ENCODE measurements at regions not wholly inside any gene's neighbourhood (a gene's known extent, or its start where the extent isn't known, plus 50 kb on each side); places are given as distances from the start of the nearest gene placed in this dataset.

DNA sequence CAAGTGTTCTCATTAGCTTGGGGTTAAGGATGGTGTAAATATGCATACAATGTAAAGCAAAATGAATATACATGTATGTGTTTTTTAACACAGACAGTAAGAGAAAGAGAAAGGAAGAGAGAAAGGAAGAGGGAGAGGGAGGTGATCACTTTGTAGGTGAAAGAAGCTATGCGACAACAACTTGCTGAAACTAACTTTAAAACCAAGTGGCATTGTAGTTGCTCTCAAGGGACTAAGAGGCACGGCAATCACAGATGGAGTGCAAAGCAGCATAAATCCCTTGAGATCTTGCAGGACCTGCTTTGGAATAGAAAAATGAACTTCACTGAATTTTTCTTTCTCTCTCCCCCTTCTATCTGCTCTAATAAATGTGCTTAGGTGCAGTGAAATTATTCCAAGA, 1665.0 kb upstream of the TENM3 start:
- Histone ChIP-seq H3K9me3 (replicated peaks; ENCODE audit: control insufficient read depth, low read depth, low read length) (no peaks in the 10 kb centered on the region), H3K27me3 (ENCODE audit: control insufficient read depth, insufficient read depth, low read length) (no peaks in the 10 kb centered on the region)

DNA sequence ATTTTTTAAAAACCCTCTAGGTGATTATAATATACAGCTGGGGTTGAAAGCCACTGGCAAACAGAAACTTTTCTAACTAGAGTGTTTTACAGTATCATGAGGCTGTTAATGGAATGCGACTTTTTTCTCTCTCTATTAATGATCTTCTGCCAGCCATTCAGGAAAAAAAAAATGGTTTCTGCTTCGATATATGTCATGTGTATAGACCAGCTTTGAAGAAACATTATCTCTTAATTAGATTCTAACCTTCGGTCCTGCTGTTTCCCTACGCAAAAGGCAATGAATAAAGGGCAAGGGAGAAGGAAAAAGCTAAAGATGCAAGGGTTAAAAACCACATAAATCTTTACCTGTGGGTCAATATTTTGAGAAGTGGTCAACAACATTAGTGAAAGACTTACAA, 1662.1 kb upstream of the TENM3 start:
- WGBS (ENCODE audit: insufficient coverage): no CpG with 5 or more reads among the region's 4 CpGs
- no peaks in the 10 kb centered on the region for H3K36me3 ChIP-seq (ENCODE audit: control insufficient read depth, insufficient read depth, low read length)
- no peaks in the 10 kb centered on the region for H3K4me1 ChIP-seq (ENCODE audit: control insufficient read depth, insufficient read depth, low read length)
- no peaks in the 10 kb centered on the region for H3K27me3 ChIP-seq (ENCODE audit: control insufficient read depth, insufficient read depth, low read length)
- no peak for DNase-seq
- no peaks in the 10 kb centered on the region for H3K9me3 ChIP-seq (replicated peaks; ENCODE audit: control insufficient read depth, low read depth, low read length)
- H3K27ac ChIP-seq (ENCODE audit: low read length): no peak overlapping the region
- no peak overlapping the region for H3K4me3 ChIP-seq (ENCODE audit: low read length)

More for the DNA sequence above, 1665.0 kb upstream of the TENM3 start:
- Histone ChIP-seq H3K4me1 (ENCODE audit: control insufficient read depth, insufficient read depth, low read length) (no peaks in the 10 kb centered on the region), H3K27ac (ENCODE audit: low read length) (no peak overlapping the region), H3K36me3 (ENCODE audit: control insufficient read depth, insufficient read depth, low read length) (no peaks in the 10 kb centered on the region), H3K4me3 (ENCODE audit: low read length) (no peak overlapping the region)
- no peak for DNase-seq
- WGBS (ENCODE audit: insufficient coverage): 40% methylated on average over 1 of the region's 2 CpGs

DNA sequence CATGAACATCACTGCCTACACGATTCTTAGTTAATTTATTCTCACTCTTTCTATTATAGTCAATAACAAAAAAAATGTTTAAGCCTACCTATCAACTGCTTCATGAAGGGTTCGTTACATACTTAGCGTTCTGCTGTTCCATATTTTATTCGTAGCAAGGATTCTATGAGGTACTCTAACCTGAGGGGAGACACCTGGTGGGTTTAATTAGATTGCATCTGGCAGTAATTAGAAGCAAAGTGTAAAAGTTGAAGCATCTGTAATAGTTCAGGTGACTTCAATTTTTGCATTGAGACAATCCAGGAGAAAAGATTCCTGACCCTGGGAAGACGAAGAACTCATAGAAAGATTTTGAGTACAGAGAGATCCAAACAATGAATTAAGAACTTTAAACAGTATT, 1655.8 kb upstream of the TENM3 start:
- Histone ChIP-seq H3K4me3 (ENCODE audit: low read length) (no peak overlapping the region), H3K9me3 (replicated peaks; ENCODE audit: control insufficient read depth, low read depth, low read length) (no peaks in the 10 kb centered on the region)
- WGBS (ENCODE audit: insufficient coverage): no CpG with 5 or more reads among the region's 5 CpGs

GRCh38 chr4:180589575-180589974, 1653.6 kb upstream of the TENM3 start:
- Histone ChIP-seq H3K4me3 (ENCODE audit: low read length) (no peak overlapping the region), H3K36me3 (ENCODE audit: control insufficient read depth, insufficient read depth, low read length) (no peaks in the 10 kb centered on the region), H3K27ac (ENCODE audit: low read length) (no peak overlapping the region), H3K27me3 (ENCODE audit: control insufficient read depth, insufficient read depth, low read length) (no peaks in the 10 kb centered on the region), H3K4me1 (ENCODE audit: control insufficient read depth, insufficient read depth, low read length) (no peaks in the 10 kb centered on the region), H3K9me3 (replicated peaks; ENCODE audit: control insufficient read depth, low read depth, low read length) (no peaks in the 10 kb centered on the region)
- no peak for DNase-seq
- 75% methylated on average over 6 of the region's 9 CpGs for WGBS (ENCODE audit: insufficient coverage)

More for the DNA sequence above, 1655.8 kb upstream of the TENM3 start:
- no peak overlapping the region for H3K27ac ChIP-seq (ENCODE audit: low read length)
- no peak for DNase-seq
- H3K36me3 ChIP-seq (ENCODE audit: control insufficient read depth, insufficient read depth, low read length): no peaks in the 10 kb centered on the region
- no peaks in the 10 kb centered on the region for H3K27me3 ChIP-seq (ENCODE audit: control insufficient read depth, insufficient read depth, low read length)
- no peaks in the 10 kb centered on the region for H3K4me1 ChIP-seq (ENCODE audit: control insufficient read depth, insufficient read depth, low read length)

DNA sequence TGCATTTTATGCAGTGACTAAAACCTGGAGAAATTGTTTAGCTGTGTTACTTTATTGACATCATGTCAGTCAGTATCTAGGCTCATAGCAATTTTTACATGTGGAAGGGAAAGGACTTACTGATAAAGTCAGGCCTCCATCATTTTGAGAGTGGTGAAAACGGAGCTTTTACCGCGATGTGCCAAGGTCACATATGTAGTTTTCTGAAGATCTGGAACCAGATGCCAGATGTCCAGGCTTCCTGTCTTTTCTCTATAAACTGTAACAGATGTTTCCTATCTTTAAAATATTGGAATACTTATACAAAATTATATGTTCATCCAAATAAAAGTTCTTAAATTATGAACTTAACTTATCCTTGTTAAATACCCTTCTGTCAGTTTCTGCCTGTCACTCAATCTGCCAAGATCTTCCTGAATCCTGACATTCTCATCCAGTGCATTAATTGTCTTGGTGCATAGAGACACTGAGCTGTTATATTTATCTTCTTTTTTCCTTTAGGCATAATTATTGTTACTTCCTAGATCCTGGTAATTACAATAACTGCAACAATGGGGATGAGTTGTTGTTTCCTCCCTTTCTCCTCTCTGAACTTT, 1646.2 kb upstream of the TENM3 start:
- no peaks in the 10 kb centered on the region for H3K36me3 ChIP-seq (ENCODE audit: control insufficient read depth, insufficient read depth, low read length)

GRCh38 chr4:180598281-180598680, 1644.9 kb upstream of the TENM3 start:
- no peaks in the 10 kb centered on the region for H3K9me3 ChIP-seq (replicated peaks; ENCODE audit: control insufficient read depth, low read depth, low read length)
- no peak overlapping the region for H3K4me3 ChIP-seq (ENCODE audit: low read length)
- no peaks in the 10 kb centered on the region for H3K36me3 ChIP-seq (ENCODE audit: control insufficient read depth, insufficient read depth, low read length)
- no peaks in the 10 kb centered on the region for H3K27me3 ChIP-seq (ENCODE audit: control insufficient read depth, insufficient read depth, low read length)
- H3K27ac ChIP-seq (ENCODE audit: low read length): no peak overlapping the region
- H3K4me1 ChIP-seq (ENCODE audit: control insufficient read depth, insufficient read depth, low read length): no peaks in the 10 kb centered on the region
- DNase-seq: no peak

More for the DNA sequence above, 1646.2 kb upstream of the TENM3 start:
- no CpG with 5 or more reads among the region's 3 CpGs for WGBS (ENCODE audit: insufficient coverage)
- DNase-seq: no peak
- no peaks in the 10 kb centered on the region for H3K4me1 ChIP-seq (ENCODE audit: control insufficient read depth, insufficient read depth, low read length)
- H3K4me3 ChIP-seq (ENCODE audit: low read length): no peak overlapping the region
- no peaks in the 10 kb centered on the region for H3K27me3 ChIP-seq (ENCODE audit: control insufficient read depth, insufficient read depth, low read length)
- H3K9me3 ChIP-seq (replicated peaks; ENCODE audit: control insufficient read depth, low read depth, low read length): no peaks in the 10 kb centered on the region
- no peak overlapping the region for H3K27ac ChIP-seq (ENCODE audit: low read length)

DNA sequence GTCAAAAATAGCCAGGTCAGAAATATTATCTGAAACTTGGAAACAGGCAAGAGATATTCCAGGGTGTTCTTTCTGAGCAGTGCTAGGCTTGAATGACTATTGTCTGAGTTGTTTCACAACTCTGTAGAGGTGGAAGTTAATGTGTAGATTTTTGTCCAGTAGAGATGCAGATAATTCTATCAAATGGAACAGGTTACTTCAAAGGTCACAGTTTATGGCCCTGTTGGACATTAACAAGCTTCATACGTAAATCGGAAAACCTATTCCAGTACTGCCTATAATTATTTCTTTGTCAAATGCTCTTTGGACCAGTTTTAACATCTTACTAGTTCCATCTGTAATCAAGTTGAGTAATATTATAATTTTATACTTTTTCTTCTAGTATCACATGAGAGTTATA, 1639.4 kb upstream of the TENM3 start:
- Histone ChIP-seq H3K9me3 (replicated peaks; ENCODE audit: control insufficient read depth, low read depth, low read length) (no peaks in the 10 kb centered on the region), H3K4me3 (ENCODE audit: low read length) (no peak overlapping the region), H3K27ac (ENCODE audit: low read length) (no peak overlapping the region), H3K4me1 (ENCODE audit: control insufficient read depth, insufficient read depth, low read length) (no peaks in the 10 kb centered on the region), H3K36me3 (ENCODE audit: control insufficient read depth, insufficient read depth, low read length) (no peaks in the 10 kb centered on the region), H3K27me3 (ENCODE audit: control insufficient read depth, insufficient read depth, low read length) (no peaks in the 10 kb centered on the region)
- WGBS (ENCODE audit: insufficient coverage): no CpG with 5 or more reads among the region's 2 CpGs
- no peak for DNase-seq

DNA sequence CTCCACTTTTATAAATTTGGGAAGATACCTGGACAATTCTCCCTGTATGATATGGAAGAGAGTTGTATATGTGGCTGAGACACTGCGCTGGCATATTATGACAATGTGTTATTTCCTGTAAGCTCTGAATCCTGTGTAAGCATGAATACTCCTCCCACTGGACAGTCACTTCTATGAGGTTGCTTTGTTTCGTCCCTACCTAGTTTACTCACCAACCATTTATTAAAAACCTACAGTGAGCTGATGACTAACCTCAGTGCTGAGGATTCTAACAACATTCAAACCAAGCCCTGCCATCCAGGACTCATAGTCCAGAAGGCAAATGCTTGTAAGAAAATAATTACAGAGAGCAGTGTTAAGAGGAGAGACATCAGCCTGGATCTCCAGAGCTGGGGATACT, 1632.9 kb upstream of the TENM3 start:
- Histone ChIP-seq H3K36me3 (ENCODE audit: control insufficient read depth, insufficient read depth, low read length) (no peaks in the 10 kb centered on the region), H3K4me3 (ENCODE audit: low read length) (no peak overlapping the region), H3K27ac (ENCODE audit: low read length) (no peak overlapping the region), H3K9me3 (replicated peaks; ENCODE audit: control insufficient read depth, low read depth, low read length) (no peaks in the 10 kb centered on the region), H3K27me3 (ENCODE audit: control insufficient read depth, insufficient read depth, low read length) (no peaks in the 10 kb centered on the region), H3K4me1 (ENCODE audit: control insufficient read depth, insufficient read depth, low read length) (no peaks in the 10 kb centered on the region)
- 40% methylated on average over 1 of the region's 2 CpGs for WGBS (ENCODE audit: insufficient coverage)
- no peak for DNase-seq

- Histone ChIP-seq H3K4me3 (ENCODE audit: low read length) (no peak overlapping the region), H3K36me3 (ENCODE audit: control insufficient read depth, insufficient read depth, low read length) (no peaks in the 10 kb centered on the region), H3K4me1 (ENCODE audit: control insufficient read depth, insufficient read depth, low read length) (no peaks in the 10 kb centered on the region), H3K27me3 (ENCODE audit: control insufficient read depth, insufficient read depth, low read length) (no peaks in the 10 kb centered on the region), H3K27ac (ENCODE audit: low read length) (no peak overlapping the region), H3K9me3 (replicated peaks; ENCODE audit: control insufficient read depth, low read depth, low read length) (no peaks in the 10 kb centered on the region)
- no CpG with 5 or more reads among the region's 3 CpGs for WGBS (ENCODE audit: insufficient coverage)
- no peak for DNase-seq
These were observed 1627.5 kb upstream of the TENM3 start for GRCh38 chr4:180615746-180616145.

DNA sequence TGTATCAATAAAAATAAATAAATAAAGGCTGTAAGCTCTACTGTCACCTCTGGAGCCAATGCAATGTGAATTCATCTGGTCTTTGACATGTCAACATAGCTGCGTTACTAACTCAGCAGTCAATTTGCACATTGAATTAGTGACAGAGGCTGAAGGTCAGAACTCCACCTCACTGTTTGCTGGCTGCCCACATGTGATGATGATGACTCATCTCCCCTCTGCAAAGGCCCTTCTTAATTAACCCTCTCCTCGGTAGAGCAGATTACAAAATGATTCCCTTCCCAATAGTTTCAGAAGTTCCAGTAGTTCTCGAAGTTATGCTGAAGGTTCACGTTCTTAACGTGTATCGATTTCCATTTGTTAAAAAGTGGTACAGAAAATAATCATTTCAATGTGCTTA, 1626.0 kb upstream of the TENM3 start:
- Histone ChIP-seq H3K4me1 (ENCODE audit: control insufficient read depth, insufficient read depth, low read length) (no peaks in the 10 kb centered on the region), H3K36me3 (ENCODE audit: control insufficient read depth, insufficient read depth, low read length) (no peaks in the 10 kb centered on the region), H3K9me3 (replicated peaks; ENCODE audit: control insufficient read depth, low read depth, low read length) (no peaks in the 10 kb centered on the region), H3K4me3 (ENCODE audit: low read length) (no peak overlapping the region), H3K27ac (ENCODE audit: low read length) (no peak overlapping the region), H3K27me3 (ENCODE audit: control insufficient read depth, insufficient read depth, low read length) (no peaks in the 10 kb centered on the region)
- 64% methylated on average over 1 of the region's 6 CpGs for WGBS (ENCODE audit: insufficient coverage)
- no peak for DNase-seq

DNA sequence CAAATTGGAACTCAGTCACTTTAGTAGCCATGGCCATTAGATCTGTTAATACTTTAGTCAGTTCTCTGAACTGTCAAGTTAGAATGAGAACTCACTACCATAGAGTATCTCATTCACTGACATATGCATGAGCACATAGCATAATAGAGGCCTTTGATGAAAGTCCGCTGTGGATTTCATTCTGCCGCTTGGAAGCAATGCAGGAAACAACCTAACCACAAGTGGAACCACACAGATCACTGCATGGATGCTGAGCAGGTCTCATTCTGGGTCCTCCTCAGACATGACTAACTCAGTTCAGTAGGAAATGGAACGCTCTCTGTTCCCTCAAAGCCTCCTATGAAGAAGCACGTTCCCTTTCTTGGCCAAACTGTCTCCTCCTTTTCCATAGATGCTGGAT, 1624.8 kb upstream of the TENM3 start:
- H3K27me3 ChIP-seq (ENCODE audit: control insufficient read depth, insufficient read depth, low read length): no peaks in the 10 kb centered on the region
- DNase-seq: no peak
- no peaks in the 10 kb centered on the region for H3K36me3 ChIP-seq (ENCODE audit: control insufficient read depth, insufficient read depth, low read length)
- WGBS (ENCODE audit: insufficient coverage): 93% methylated on average over 2 of the region's 4 CpGs
- H3K27ac ChIP-seq (ENCODE audit: low read length): no peak overlapping the region
- no peak overlapping the region for H3K4me3 ChIP-seq (ENCODE audit: low read length)
- no peaks in the 10 kb centered on the region for H3K4me1 ChIP-seq (ENCODE audit: control insufficient read depth, insufficient read depth, low read length)
- no peaks in the 10 kb centered on the region for H3K9me3 ChIP-seq (replicated peaks; ENCODE audit: control insufficient read depth, low read depth, low read length)

Data from muscle of leg (tissue), 3 donors.